GM20000 (cell line): ENCODE measurements at regions not wholly inside any gene's neighbourhood (a gene's known extent, or its start where the extent isn't known, plus 50 kb on each side); places are given as distances from the start of the nearest gene placed in this dataset.

Experiments
- DNase-seq: peaks from one replicate; pipeline ENCODE4 v3.0.0; 2012; ENCODE audit warnings: low spot score
- CTCF ChIP-seq: IDR thresholded peaks from 2 replicates; pipeline ENCODE4 v1.5.1; 2012; ENCODE audit warnings: mild to moderate bottlenecking, control low read depth; ENCODE audit errors: extremely low read depth, missing control alignments

GRCh38 chr1:199856216-199856780 lies 171.2 kb upstream of the NR5A2 start:
- no peak for TF ChIP-seq CTCF
- DNase-seq = no peak

GRCh38 chr1:199857108-199857507 lies 170.4 kb upstream of the NR5A2 start:
- DNase-seq = no peak
- TF ChIP-seq CTCF = no peak

- no peak for TF ChIP-seq CTCF
- DNase-seq = no peak
Observed at GRCh38 chr1:199857516-199857915, 170.0 kb upstream of the NR5A2 start.

- TF ChIP-seq CTCF = no peak
- no peak for DNase-seq
Observed at GRCh38 chr1:199858171-199858570, 169.3 kb upstream of the NR5A2 start.

- no peak for DNase-seq
- TF ChIP-seq CTCF = no peak
Observed at GRCh38 chr1:199858856-199859255, 168.7 kb upstream of the NR5A2 start.

DNA sequence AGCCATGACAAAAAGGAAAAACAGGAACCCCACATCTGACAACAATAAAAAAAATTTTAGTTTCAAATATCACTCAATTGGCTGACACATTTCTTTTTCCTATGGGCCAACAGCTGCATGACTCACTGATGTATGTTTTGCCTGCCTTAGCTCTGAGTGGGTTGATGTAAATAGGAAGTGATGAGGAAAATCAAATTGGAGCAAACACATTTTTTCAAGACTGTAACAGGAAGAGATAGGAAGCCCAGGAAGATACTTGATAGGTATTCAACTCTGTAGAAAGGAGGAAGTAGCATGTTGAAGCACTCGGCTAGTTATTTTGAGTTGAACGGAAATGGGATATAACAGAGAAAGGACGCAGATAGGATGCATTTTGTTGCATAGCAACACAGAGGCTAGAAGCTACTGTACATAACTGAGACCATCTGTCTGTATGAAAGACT lies 168.0 kb upstream of the NR5A2 start:
- no peak for TF ChIP-seq CTCF
- no peak for DNase-seq

GRCh38 chr1:199861020-199861795 lies 166.3 kb upstream of the NR5A2 start:
- no peak for DNase-seq
- no peak for TF ChIP-seq CTCF
